NCI-H526 treated with DMSO at 0.1 percent for 48 hours (cell line): ENCODE measurements at regions not wholly inside any gene's neighbourhood (a gene's known extent, or its start where the extent isn't known, plus 50 kb on each side); places are given as distances from the start of the nearest gene placed in this dataset.

Experiments used
- DNase-seq: peaks from one replicate; lab custom pipeline; 2025; lab: John Stamatoyannopoulos, UW

- DNase-seq = no peak
These were observed 55.1 kb downstream of the KIF4B start for GRCh38 chr5:155068616-155069100.

GRCh38 chr5:155069961-155070360 lies 56.4 kb downstream of the KIF4B start:
- no peak for DNase-seq

- no peak for DNase-seq
These were observed 57.2 kb downstream of the KIF4B start for GRCh38 chr5:155070781-155071180.

DNA sequence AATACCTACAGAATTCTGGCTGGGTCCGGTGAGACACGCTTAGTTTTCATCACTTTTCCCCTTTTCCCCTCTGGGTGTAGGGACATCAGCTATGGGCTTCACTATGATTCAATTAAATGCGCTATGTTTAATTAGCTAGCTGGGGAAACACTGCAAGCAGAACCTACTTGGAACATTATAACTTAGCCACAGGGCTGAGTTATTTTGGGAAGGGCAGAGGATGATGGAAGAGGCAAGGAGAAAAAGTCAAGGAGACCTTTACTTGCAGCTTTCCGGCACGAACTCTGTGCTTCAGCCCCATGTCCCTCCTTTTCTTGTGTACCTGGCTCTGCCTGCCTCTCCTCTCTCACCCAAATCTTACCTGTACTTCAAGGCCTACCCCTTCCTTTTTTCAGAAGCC lies 62.8 kb downstream of the KIF4B start:
- DNase-seq = no peak

- no peak for DNase-seq
These were observed 66.1 kb downstream of the KIF4B start for GRCh38 chr5:155079698-155080097.

GRCh38 chr5:155080721-155081120 lies 67.2 kb downstream of the KIF4B start:
- DNase-seq = no peak

DNA sequence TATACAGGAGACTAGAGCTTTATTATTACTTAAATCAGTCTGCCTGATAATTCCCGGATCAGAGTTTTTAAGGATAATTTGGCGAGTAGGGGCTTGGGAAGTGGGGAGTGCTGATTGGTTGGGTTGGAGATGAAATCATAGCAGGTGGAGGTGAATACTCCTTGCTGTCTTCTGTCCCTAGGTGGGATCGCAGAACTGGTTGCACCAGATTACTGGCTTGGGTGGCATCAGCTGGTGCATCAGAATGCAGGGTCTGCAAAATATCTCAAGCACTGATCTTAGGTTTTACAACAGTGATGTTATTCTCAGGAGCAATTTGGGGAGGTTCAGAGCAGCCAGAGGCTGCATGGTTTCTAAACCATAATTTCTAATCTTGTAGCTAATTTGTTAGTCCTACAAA lies 68.1 kb downstream of the KIF4B start:
- DNase-seq = no peak

- DNase-seq = no peak
These were observed 68.8 kb downstream of the KIF4B start for GRCh38 chr5:155082401-155082800.

DNA sequence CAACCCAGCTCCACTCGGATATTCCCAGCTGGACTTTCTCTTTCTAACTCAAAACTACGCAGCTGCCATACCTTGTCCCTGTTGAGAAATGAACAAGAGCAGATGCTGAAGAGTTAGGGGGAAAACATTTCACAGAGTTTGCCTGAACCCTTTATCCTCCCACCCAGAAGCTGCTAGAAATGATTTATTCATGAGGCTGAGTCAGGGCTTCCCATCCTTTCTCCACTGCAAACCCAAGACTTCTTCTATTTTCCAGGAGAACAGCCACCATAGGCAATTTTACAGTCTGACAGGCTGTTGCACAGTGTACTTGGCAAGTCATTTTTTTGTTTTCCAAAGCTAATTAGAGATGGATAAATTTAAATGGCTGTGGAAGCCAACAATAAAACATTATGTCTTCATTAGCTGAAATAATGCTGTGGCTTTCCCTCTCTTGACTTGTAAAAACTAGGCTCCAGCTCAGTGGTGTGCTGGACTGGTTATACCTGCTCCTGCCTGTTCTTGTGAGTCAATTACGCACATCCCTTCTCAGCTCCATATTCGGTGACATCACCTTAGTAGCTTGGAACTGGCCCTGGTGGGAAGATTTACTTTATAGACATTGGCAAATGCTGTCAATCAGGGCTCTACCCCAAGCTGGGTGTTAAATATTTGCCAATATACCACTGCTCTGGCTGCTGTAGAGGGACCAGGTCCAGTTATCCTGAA lies 71.9 kb downstream of the KIF4B start:
- DNase-seq = no peak

DNA sequence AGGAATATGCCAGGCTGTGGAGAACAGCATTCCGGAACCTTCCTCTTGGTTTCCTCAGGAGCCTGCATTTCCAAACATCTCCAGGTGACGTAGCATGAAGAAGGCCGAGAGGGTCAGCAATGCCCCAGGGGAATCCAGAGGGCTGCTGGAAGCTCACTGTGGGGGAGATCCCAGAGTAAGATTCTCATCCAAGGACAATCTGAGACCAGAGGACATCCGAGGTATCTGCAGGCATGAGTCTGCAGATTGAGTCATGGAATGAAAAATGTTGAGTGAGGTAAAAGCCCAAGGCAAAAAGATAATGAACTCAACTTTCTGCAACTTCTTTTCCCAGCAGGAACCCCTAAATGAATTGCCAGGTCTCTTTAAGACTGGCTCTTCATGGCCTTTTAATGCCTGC lies 73.5 kb downstream of the KIF4B start:
- DNase-seq = no peak

GRCh38 chr5:155088811-155089210 lies 75.3 kb downstream of the KIF4B start:
- no peak for DNase-seq

DNA sequence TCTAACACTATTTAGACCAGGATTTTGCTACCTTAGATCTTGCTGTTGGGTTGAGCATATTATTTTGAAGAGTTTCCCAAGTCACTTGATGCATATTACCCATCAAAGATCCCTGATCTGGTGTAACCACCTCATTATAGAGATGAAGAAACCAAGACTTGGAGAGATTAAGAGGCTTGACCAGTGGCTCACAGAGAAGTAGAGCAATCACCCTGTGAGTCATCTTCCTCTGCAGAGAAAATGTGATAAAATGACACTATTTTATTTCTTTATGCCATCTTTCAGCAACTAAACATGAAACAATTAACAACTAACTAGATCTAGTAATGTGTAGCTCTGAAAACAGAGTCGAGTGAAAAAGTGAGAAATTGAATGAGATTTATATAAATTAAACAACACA lies 76.1 kb downstream of the KIF4B start:
- DNase-seq = no peak

DNA sequence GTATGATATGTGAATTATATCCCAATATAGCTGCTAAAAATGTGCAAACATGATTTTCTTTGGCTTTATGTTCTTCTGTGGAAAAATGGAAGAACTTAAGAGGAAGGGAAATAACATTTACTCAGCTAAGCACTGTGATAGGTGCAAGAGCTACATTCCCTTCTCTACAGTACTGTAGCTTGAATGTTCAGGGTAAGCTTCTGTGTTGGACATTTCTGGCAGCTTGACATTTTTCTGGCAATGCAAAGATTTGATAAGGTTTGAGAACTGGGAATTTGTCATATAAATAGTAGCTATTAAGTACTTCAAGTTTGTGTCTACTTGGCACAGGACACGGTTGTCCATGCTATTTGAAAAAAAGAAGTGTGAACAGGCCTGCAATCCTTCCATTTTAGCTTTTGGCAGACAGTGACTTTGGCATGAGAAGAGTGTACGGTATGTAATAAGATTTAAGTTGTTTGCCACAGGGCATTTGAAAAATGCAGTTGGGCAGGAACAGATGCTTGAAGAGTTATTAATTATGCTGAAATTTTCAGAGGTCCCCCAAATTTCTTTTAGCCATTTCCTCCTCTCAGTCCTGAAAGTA lies 77.6 kb downstream of the KIF4B start:
- no peak for DNase-seq

GRCh38 chr5:155091768-155092717 lies 78.5 kb downstream of the KIF4B start:
- no peak for DNase-seq

DNA sequence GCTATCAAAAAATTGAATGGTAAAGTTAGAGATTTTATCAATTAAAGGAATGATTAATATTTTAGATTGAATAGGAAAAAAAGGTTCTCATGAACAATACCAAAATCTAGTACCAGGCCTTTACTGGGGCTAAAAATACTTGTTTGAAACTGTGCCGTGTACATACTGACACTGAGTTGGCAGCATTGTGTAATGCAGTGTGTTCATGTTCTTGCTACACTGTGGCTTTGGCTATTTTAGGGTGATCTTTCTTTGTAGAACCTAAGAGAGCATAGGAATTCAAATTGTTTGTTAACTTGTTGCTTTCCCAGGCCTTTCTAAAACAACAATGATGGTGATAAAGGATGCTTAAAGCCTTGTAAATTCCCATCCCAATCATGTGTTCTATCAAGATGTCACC lies 80.9 kb downstream of the KIF4B start:
- DNase-seq = no peak

- DNase-seq = no peak
These were observed 84.4 kb downstream of the KIF4B start for GRCh38 chr5:155097995-155098394.

GRCh38 chr5:155098433-155098832 lies 84.9 kb downstream of the KIF4B start:
- no peak for DNase-seq

DNA sequence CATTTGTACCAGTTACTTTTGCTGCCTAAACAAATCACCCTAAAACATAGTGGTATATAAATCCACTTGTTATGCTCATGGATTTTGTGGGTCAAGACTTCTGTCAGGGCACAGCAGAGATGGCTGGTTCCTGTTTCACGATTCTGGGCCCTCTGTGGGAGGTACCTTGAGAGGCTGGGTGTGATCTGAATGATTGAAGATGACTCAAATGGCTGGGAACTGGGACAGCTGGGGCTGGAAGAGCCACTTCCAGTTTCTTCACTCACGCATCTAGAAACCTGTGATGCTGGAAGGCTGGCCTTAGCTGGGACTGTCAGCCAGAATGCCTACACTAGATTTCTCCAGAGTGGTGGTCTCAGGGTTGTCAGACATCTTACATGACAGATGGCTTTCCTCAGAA lies 88.1 kb downstream of the KIF4B start:
- DNase-seq = no peak

GRCh38 chr5:155103146-155103545 lies 89.6 kb downstream of the KIF4B start:
- DNase-seq = no peak

DNA sequence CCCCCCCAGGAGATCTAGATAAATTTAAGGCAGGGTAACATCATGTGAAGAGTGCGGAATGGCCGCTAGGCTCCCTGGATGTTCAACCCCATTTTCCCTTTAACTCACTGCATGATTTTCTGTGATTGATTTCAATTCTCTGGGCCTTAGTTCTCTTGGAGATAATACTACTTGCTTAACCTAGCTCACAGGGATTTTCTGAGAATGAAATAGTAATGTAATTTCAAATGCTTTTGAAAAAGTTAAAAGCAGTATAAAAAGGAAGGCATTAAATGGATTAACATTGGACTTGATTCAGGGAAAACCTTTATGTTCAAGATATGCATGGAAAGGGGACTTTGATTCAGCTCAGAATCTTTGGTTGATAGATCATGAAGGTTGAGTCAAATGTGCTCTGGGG lies 90.9 kb downstream of the KIF4B start:
- DNase-seq = no peak

GRCh38 chr5:155106221-155106620 lies 92.7 kb downstream of the KIF4B start:
- no peak for DNase-seq

- DNase-seq = no peak
These were observed 100.3 kb downstream of the KIF4B start for GRCh38 chr5:155113888-155114287.

DNA sequence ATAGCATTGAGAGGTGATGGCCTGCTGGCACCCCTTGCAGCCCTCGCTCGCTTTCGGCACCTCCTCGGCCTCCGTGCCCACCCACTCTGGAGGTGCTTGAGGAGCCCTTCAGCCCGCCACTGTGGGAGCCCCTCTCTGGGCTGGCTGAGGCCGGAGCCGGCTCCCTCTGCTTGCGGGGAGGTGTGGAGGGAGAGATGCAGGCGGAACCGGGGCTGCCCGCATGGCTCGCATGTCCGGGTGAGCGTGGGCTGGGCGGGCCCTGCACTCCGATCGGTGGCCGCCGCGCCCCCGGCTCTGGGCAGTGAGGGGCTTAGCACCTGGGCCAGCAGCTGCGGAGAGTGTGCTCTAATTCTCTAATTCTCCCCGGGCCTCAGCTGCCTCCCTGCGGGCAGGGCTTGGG lies 101.1 kb downstream of the KIF4B start:
- no peak for DNase-seq
